Esophagus squamous epithelium (tissue), 4 donors: ENCODE measurements at regions not wholly inside any gene's neighbourhood (a gene's known extent, or its start where the extent isn't known, plus 50 kb on each side); places are given as distances from the start of the nearest gene placed in this dataset.

Experiments used
- CTCF ChIP-seq, 6 experiments: fragments of 450-650 bp in 4 of 6; fragments of 200-600 bp in 2 of 6; sonication (generic) in 2 of 6; IDR thresholded peaks; one replicate each; pipeline ENCODE4 v1.5.1; 2016 to 2019; ENCODE audit warnings: antibody characterized with exemption in 6 of 6, mild to moderate bottlenecking in 4 of 6, moderate library complexity in 4 of 6
- POLR2A ChIP-seq, 4 donors: fragments of 450-650 bp; IDR thresholded peaks; one replicate each; pipeline ENCODE4 v1.6.1; 2017; ENCODE audit warnings: antibody characterized with exemption in 4 of 4, mild to moderate bottlenecking in 4 of 4, moderate library complexity in 3 of 4

- no peak for TF ChIP-seq CTCF (IDR thresholded peaks at IDR 0.05)
- TF ChIP-seq POLR2A (IDR thresholded peaks at IDR 0.05) = no peak
These were observed 258.5 kb upstream of the DDX18 start for GRCh38 chr2:117555965-117556364.
